HepG2 (cell line): ENCODE measurements at regions not wholly inside any gene's neighbourhood (a gene's known extent, or its start where the extent isn't known, plus 50 kb on each side); places are given as distances from the start of the nearest gene placed in this dataset.

Source experiments
- ATAC-seq: fragments of 200-7000 bp; cut with Tn5 transposase; 3 replicates; pipeline ENCODE4 v1.9.1; 2020; ENCODE audit warnings: mild to moderate bottlenecking, moderate library complexity
- BruUV-seq: library from RNA; stranded (reverse); fragments of 400-500 nt; replicated peaks from 2 replicates; lab custom pipeline; 2021; lab: Mats Ljungman, UMichigan
- CTCF ChIA-PET: fragments of 300-600 bp; formaldehyde crosslinking; extraction: SDS; loops from one replicate; lab custom pipeline; 2021; ENCODE audit warnings: low total read pairs, inconsistent platforms, low intra/inter-chr PET ratio; lab: Yijun Ruan, JAX
- POLR2A ChIA-PET: fragments of 350-600 bp; sonication (Branson Sonifier 250); formaldehyde crosslinking; loops from one replicate; lab custom pipeline; 2020; ENCODE audit warnings: antibody characterized with exemption, inconsistent platforms; lab: Yijun Ruan, JAX
- DNase-seq: peaks from one replicate; pipeline ENCODE4 v3.0.0-alpha.2; 2015; ENCODE audit warnings: low spot score
- FAIRE-seq: peaks from 3 replicates; lab custom pipeline; 2011; peaks lifted over from hg19 to GRCh38; lab: Jason Lieb, UNC
- H2AFZ ChIP-seq: one replicate; pipeline ENCODE4 v1.6.1; 2011; ENCODE audit warnings: low read length, inconsistent platforms
- H3K27ac ChIP-seq: fragments of 300-600 bp; 3 replicates; pipeline ENCODE4 v1.8.0; 2011; ENCODE audit warnings: mixed run types, mild to moderate bottlenecking, mixed read lengths, low read length, inconsistent platforms; ENCODE audit not compliant: insufficient read depth; ENCODE audit errors: extremely low read length
- H3K27me3 ChIP-seq, 2 experiments: fragments of 200-600 bp in 1 of 2; 2 replicates in 1 of 2; 3 replicates in 1 of 2; pipeline versions ENCODE4 v1.6.0 to v1.8.0; 2011; ENCODE audit warnings: low read length in 2 of 2, mild to moderate bottlenecking in 2 of 2, moderate library complexity in 2 of 2, inconsistent platforms in 1 of 2; ENCODE audit not compliant: insufficient read depth in 2 of 2, control insufficient read depth in 1 of 2
- H3K36me3 ChIP-seq, 2 experiments: fragments of 200-600 bp in 1 of 2; replicated peaks in 1 of 2; 2 replicates in 1 of 2; 3 replicates in 1 of 2; pipeline versions ENCODE4 v1.5.1 to v1.8.0; 2011; ENCODE audit warnings: low read length in 2 of 2, inconsistent platforms in 1 of 2; ENCODE audit not compliant: insufficient read depth in 2 of 2, control insufficient read depth in 1 of 2
- H3K4me1 ChIP-seq: 2 replicates; pipeline ENCODE4 v1.5.1; 2012; ENCODE audit warnings: low read length, inconsistent platforms; ENCODE audit not compliant: insufficient read depth
- H3K4me2 ChIP-seq: 2 replicates; pipeline ENCODE4 v1.6.0; 2011; ENCODE audit warnings: low read depth, low read length, inconsistent platforms
- H3K4me3 ChIP-seq, 3 experiments: fragments of 200-600 bp in 1 of 3; sonication (generic), shearing (Covaris generic) in 1 of 3; replicated peaks in 1 of 3; 2 replicates each; pipeline ENCODE4 v1.5.1; 2011 to 2016; ENCODE audit warnings: low read length in 3 of 3, inconsistent platforms in 2 of 3, low read depth in 2 of 3, mild to moderate bottlenecking in 2 of 3, control low read depth in 1 of 3, mixed read lengths in 1 of 3; ENCODE audit not compliant: insufficient read depth in 1 of 3
- H3K79me2 ChIP-seq: one replicate; pipeline ENCODE4 v1.6.1; 2011; ENCODE audit warnings: low read length, inconsistent platforms; ENCODE audit not compliant: insufficient read depth
- H3K9ac ChIP-seq: 2 replicates; pipeline ENCODE4 v1.6.0; 2011; ENCODE audit warnings: mild to moderate bottlenecking, low read depth, low read length, inconsistent platforms; ENCODE audit not compliant: insufficient read depth
- H3K9me3 ChIP-seq: 2 replicates; pipeline ENCODE4 v1.5.1; 2012; ENCODE audit warnings: mild to moderate bottlenecking, low read length
- H4K20me1 ChIP-seq: 2 replicates; pipeline ENCODE4 v1.6.0; 2011; ENCODE audit warnings: inconsistent platforms, mild to moderate bottlenecking, low read length, moderate library complexity; ENCODE audit not compliant: insufficient read depth
- CEBPG ChIP-seq: IDR thresholded peaks from 2 replicates; pipeline ENCODE4 v1.6.1; 2016
- DBP ChIP-seq: sonication (generic); formaldehyde crosslinking; IDR thresholded peaks from 2 replicates; pipeline ENCODE4 v1.4.0; 2020; ENCODE audit warnings: missing genetic modification reagents; ENCODE audit errors: not compliant biosample characterization
- KDM6A ChIP-seq: IDR thresholded peaks from 2 replicates; pipeline ENCODE4 v1.6.1; 2016; ENCODE audit warnings: low read depth
- MAF1 ChIP-seq: sonication (generic); formaldehyde crosslinking; IDR thresholded peaks from 2 replicates; pipeline ENCODE4 v1.5.0; 2020; ENCODE audit warnings: missing genetic modification reagents, borderline replicate concordance
- PCBP2 ChIP-seq: fragments of 200-400 bp; formaldehyde crosslinking; optimal IDR thresholded peaks from 2 replicates; pipeline ENCODE3; 2018; ENCODE audit warnings: low read length, low read depth; ENCODE audit not compliant: poor library complexity, severe bottlenecking
- TFDP2 ChIP-seq: sonication (generic); formaldehyde crosslinking; IDR thresholded peaks from 2 replicates; pipeline ENCODE4 v1.4.0; 2020; ENCODE audit warnings: missing genetic modification reagents
- TIGD3 ChIP-seq: sonication (generic); formaldehyde crosslinking; IDR thresholded peaks from 2 replicates; pipeline ENCODE4 v1.5.1; 2020; ENCODE audit warnings: mild to moderate bottlenecking, missing genetic modification reagents, borderline replicate concordance
- ZNF704 ChIP-seq: sonication (generic); formaldehyde crosslinking; IDR thresholded peaks from 2 replicates; pipeline ENCODE4 v1.8.1; 2023; ENCODE audit warnings: mild to moderate bottlenecking, inconsistent platforms, moderate library complexity, missing genetic modification reagents, borderline replicate concordance
- in situ Hi-C: cut with HindIII; loops from 2 replicates; pipeline ENCODE4 v1.10.0; 2017; ENCODE audit warnings: low pct_unique_long_range_greater_than_20kb; ENCODE audit not compliant: extremely low pct_ligation_motif_present
- intact Hi-C: fragments of 100-400 bp; cut with micrococcal nuclease; formaldehyde crosslinking; loops from one replicate; pipeline ENCODE4 v1.10.0; 2022; ENCODE audit not compliant: unreplicated experiment

GRCh38 chr3:147575391-147575790, 166.2 kb downstream of the ZIC1 start (continued):
- no peak for TF ChIP-seq PCBP2
- no peak for TF ChIP-seq DBP
- TF ChIP-seq TFDP2 (CRISPR knock-in tag): no peak
- TF ChIP-seq MAF1 (CRISPR knock-in tag): no peak

GRCh38 chr3:147582642-147583041, 173.5 kb downstream of the ZIC1 start:
- H3K4me3 ChIP-seq: no peak overlapping the region
- H3K27ac ChIP-seq: no peak overlapping the region
- no peak overlapping the region for H3K9ac ChIP-seq
- FAIRE-seq: no peak
- intact Hi-C loops (no loop called here), in situ Hi-C loops (no loop called here)
- H3K4me2 ChIP-seq: no peak overlapping the region
- CTCF ChIA-PET: no interaction called here
- H4K20me1 ChIP-seq: no peaks in the 10 kb centered on the region
- no peaks in the 10 kb centered on the region for H3K9me3 ChIP-seq
- ATAC-seq: no peak
- H3K4me1 ChIP-seq: no peaks in the 10 kb centered on the region
- BruUV-seq: no TSS peak
- POLR2A ChIA-PET: no interaction called here
- no peaks in the 10 kb centered on the region for H3K79me2 ChIP-seq
- no peaks in the 10 kb centered on the region for H3K27me3 ChIP-seq
- no peak for DNase-seq
- no peak for TF ChIP-seq KDM6A (CRISPR knock-in tag)
- TF ChIP-seq TIGD3: no peak
- TF ChIP-seq CEBPG (CRISPR knock-in tag): no peak
- no peak for TF ChIP-seq ZNF704 (CRISPR knock-in tag)
- no peak overlapping the region for H2AFZ ChIP-seq
- no peaks in the 10 kb centered on the region for H3K36me3 ChIP-seq
